Left cardiac atrium (tissue), 4 donors: ENCODE measurements at regions not wholly inside any gene's neighbourhood (a gene's known extent, or its start where the extent isn't known, plus 50 kb on each side); places are given as distances from the start of the nearest gene placed in this dataset.

Experiments
- ATAC-seq, 2 donors: fragments of 200-7000 bp; cut with Tn5 transposase; one replicate each; pipeline ENCODE4 v1.9.1; 2020; ENCODE audit warnings: mild to moderate bottlenecking in 2 of 2, moderate library complexity in 2 of 2
- DNase-seq: peaks from one replicate; pipeline ENCODE4 v3.0.0-alpha.2; 2020
- intact Hi-C, 2 donors: fragments of 100-400 bp; cut with DNase I; formaldehyde crosslinking; loops; one replicate each; pipeline versions ENCODE4 v1.14.1 to v1.15.1; 2022 to 2023
- donor health status: DM: no; HTN: yes; CAD: no.
- donor health status: DM: no; HTN: yes; CAD: no; lungs with severe emphysema.
- donor health status: DM: yes; HTN: yes; CAD: no.
- donor health status: Dilated cardiomyopathy.

GRCh38 chr17:69605571-69605970 lies 191.1 kb downstream of the MAP2K6 start:
- no peak for DNase-seq
- no peak for ATAC-seq
- intact Hi-C loops = loop anchor here (5.0 to 10.0 kb wide), 3 partner anchors 539 to 1017 kb away; no protein-coding TSS in a partner anchor

DNA sequence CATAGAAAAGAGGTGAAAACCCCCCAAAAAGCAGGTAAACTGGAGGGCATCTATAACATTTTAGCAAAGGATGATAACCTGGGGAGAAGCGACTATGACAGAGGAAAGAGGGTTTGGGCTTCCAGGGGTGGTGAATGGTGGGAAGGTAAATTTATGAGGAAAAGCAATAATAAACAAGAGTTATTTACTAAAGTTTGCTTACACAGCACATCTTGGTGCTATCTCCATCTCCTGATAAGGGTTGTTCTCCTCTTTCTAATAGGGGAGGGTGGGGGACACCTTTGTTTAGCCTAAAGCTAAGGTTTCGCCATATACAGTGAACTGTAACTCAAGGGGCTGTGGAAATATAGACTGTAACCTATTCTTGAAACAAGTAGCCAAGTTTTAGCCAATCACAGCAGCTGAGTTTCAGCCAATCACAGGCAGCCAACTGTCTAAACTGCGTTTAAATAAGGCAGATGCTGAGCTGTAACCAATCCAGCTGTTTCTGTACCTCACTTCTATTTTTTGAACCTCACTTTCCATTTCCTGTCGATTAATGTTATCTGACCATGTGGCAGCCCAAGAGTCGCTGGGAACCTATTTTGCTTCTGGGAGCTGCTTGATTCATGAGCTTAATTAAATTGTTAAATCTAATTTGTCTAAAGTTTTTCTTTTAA lies 191.8 kb downstream of the MAP2K6 start:
- ATAC-seq (no peak), DNase-seq (no peak)
- intact Hi-C loops = loop anchor here (2.0 to 10.0 kb wide), 4 partner anchors 539 to 1016 kb away; no protein-coding TSS in a partner anchor

DNA sequence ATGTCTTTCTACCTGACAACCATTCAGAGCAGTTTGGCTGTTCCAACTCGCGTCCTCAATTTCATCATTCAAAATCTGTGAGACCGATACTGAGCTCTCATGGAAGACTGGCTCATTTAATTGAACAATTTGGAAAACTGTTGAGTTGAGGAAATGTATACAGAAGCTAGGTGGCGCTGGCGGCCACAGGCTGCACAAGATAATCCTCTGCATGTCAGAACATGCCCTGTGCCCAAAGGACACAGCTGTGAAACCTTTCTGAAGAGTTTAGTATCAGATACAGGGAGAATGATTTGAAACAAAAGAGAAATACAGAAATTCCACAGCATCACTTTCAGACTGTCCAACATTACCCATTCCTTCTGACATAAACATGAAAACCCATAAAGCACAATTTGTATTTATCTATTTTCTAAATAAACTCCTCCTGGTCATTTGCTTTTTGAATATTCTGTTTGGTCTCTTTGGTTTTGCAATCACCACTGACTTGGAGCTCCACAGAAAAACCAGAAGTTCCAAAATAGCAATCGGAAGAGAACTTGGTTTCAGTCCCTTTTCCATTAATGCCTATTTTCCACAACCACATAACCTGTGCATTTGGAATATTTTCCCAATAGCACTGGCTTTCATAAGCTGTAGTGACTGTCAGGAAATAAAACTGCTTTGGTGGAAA lies 192.8 kb downstream of the MAP2K6 start:
- DNase-seq = peak; percentile 83
- intact Hi-C loops = loop anchor here (2.0 to 10.0 kb wide), 4 partner anchors 538 to 1015 kb away; no protein-coding TSS in a partner anchor
- peak; percentile 86 to 88 for ATAC-seq

DNA sequence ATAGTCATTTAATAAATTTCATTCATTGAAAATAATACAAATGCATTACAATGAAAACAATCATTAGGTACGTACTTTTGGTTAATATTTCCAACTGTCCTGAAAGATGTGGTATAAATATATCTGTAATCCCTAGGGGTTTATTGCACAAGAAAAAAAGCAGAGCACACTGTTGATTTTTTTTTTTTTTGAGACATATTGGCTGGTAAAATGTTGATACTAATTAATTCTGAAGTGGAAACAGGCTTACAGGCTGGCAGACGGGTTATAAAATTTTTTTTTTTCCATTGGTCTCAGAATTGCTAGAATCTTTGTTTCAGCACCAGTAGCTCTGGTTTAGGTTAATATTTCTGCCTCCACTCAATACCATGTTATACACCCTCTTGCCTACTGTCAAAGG lies 193.6 kb downstream of the MAP2K6 start:
- ATAC-seq (no peak), DNase-seq (no peak)
- intact Hi-C loops = loop anchor here (5.0 to 10.0 kb wide), 3 partner anchors 537 to 1014 kb away; no protein-coding TSS in a partner anchor

- ATAC-seq (peak; percentile 47 to 81), DNase-seq (no peak)
These were observed 194.4 kb downstream of the MAP2K6 start for GRCh38 chr17:69608808-69609472.

DNA sequence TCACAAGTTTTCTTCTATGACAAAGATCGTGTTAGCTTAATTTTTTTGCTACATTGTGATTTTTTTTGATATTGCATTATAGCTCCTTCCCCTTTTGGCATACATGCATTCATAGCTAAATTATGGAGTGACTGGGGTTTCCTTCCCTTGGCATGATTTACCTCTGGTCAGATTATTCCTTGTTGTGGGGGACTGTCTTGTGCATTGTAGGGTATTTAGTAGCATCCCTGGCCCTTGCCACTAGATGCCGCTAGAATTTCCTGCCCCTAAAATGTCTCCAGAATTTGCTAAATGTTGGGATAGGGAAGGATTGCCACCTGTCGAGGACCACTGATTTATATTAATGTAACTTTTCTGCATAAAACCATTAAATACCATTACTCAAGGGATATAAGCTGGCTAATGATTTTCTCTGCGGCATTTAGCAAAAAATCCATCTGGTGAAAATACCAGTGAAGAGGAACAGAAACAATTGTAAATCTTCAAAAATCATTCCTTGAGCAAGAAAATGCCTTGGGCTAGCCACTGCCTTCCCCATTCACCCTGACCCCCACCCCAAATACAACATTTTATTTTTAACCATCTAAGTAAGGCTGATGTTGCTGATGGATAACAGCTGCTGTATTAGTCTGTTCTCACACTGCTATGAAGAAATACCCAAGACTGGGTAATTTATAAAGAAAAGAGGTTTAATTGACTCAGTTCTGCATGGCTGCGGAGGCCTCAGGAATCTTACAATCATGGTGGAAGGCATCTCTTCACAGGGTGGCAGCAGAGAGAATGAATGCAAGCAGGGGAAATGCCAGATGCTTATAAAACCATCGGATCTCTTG lies 195.2 kb downstream of the MAP2K6 start:
- ATAC-seq (peak; percentile 43 to 60), DNase-seq (no peak)
- intact Hi-C loops = loop anchor here (5.0 to 10.0 kb wide), 3 partner anchors 535 to 1013 kb away; no protein-coding TSS in a partner anchor

More at GRCh38 chr17:69608808-69609472, 194.4 kb downstream of the MAP2K6 start:
- intact Hi-C loops = loop anchor here (5.0 to 10.0 kb wide), 3 partner anchors 536 to 1013 kb away; no protein-coding TSS in a partner anchor

GRCh38 chr17:69620363-69620762 lies 205.9 kb downstream of the MAP2K6 start:
- intact Hi-C loops = no loop called here
- DNase-seq = no peak

DNA sequence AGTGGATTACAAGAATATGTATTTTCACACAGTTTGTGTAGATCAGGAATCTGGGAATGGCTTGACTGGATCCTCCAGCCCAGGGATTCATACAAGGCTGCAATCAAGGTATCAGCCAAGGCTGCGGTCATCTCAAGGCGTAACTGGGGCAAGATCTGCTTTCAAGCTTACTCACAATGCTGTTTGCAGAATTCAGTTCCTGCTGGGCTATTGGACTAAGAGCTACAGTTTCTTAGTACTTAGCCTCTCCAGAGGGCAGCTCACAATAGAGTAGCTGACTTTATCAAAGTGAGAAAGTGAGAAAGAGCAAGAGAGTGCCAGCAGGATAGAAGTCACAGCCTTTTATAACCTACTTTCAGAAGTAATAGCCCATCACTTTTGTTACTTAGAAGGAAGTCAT lies 211.0 kb downstream of the MAP2K6 start:
- ATAC-seq (no peak), DNase-seq (no peak)
- intact Hi-C loops = no loop called here

More at GRCh38 chr17:69620363-69620762, 205.9 kb downstream of the MAP2K6 start:
- no peak for ATAC-seq

GRCh38 chr17:69630056-69630635 lies 215.6 kb downstream of the MAP2K6 start:
- intact Hi-C loops = no loop called here
- ATAC-seq (no peak), DNase-seq (no peak)

GRCh38 chr17:69634844-69635243 lies 220.3 kb downstream of the MAP2K6 start:
- intact Hi-C loops = no loop called here
- no peak for DNase-seq
- no peak for ATAC-seq

DNA sequence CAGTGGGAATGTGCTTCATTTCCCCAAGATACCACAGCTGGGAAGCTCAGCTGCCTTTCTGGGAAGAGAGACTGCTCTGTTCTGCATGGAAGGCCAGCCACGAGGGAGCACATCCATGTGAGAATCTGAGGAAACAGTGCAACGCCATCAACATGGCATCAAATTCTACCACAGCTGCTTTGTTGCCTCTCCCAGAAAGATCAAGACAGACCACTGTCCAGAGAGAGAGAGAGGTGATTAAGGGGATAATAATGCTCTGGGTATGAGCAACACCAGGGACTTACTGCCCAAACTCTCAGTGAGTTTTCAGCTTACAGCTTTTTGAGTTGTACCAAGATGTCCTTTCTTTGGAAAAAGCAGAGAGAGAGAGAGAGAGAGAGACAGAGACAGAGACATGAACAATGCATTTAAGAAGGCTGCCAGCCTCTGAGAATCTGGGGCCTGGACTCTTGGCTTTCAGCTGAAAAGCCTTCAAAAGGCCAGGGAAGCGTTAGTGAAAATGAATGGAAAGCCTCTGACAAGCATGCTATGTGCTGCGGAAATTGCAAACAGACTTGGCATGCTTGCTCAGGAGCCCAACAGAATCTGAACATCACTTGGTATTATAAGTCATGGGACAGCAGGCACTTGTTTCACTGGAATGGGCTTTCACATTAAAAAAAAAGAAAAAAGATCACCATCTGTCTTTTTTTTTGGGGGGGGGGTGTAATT lies 223.1 kb downstream of the MAP2K6 start:
- intact Hi-C loops = no loop called here
- DNase-seq (no peak), ATAC-seq (no peak)

DNA sequence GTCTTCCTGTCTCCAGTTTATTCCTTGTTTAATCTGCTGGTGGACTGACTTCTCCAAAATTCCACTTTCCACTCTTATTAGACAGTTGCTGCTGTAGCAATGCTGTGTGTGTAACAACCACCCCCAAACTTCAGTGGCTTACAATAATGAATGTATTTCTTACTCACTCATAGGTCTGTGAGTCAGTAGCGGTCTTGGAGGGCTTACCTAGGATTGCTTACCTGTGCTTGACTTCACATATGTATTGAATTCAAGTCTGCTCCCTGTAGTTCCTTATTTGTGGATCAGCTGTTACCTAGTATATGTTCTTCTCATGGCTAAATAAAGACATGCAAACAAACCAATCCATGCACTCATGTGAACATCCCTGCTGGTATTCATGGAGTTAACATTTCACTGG lies 224.6 kb downstream of the MAP2K6 start:
- DNase-seq = no peak
- ATAC-seq = no peak
- intact Hi-C loops = no loop called here

DNA sequence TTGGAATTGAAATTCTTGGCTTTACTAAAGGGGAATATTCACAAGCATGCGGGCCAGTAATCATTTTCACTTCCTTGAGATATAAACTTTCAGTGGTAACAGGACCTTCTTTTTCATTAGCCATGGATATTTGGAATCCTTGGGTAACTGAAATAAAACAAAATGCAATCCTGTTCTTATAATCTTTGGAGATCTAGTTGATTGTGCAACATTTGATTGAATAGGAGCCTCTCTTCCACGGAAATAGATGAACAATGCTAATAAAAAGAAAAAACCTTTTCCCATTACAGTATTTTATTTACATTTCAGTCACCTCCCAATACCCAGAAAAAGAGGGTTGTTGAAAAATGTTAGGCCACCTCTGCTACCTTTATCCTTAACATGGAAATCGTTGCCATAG lies 225.6 kb downstream of the MAP2K6 start:
- no peak for ATAC-seq
- no peak for DNase-seq
- intact Hi-C loops = no loop called here

GRCh38 chr17:69643686-69644085 lies 229.2 kb downstream of the MAP2K6 start:
- intact Hi-C loops = no loop called here
- peak in 1 of 2 donors; percentile 44 for ATAC-seq
- DNase-seq = no peak

- intact Hi-C loops = no loop called here
- no peak for ATAC-seq
- DNase-seq = no peak
These were observed 232.2 kb downstream of the MAP2K6 start for GRCh38 chr17:69646729-69647128.

GRCh38 chr17:69650881-69651280 lies 236.4 kb downstream of the MAP2K6 start:
- no peak for ATAC-seq
- no peak for DNase-seq
- intact Hi-C loops = no loop called here

DNA sequence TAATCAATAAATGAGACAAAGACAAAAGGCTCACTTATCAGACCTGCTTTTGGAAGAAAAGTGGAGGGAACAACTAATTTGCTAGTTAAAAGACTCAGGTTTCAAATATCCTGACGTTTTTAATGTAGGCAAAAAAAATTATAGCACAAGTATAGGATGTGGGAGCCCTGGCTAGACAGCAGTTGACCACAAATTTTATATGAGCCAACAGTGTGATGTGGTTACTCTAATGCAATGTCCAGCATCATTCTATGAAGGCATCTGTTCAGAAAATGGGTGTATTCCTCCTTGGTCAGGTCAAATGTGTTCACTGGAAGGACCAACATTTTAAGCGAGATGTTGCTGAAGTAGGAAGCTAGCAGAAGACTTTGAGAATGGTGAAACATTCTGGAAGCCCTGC lies 237.4 kb downstream of the MAP2K6 start:
- ATAC-seq = no peak
- DNase-seq = no peak
- intact Hi-C loops = no loop called here
